H9 (cell line): ENCODE measurements at regions not wholly inside any gene's neighbourhood (a gene's known extent, or its start where the extent isn't known, plus 50 kb on each side); places are given as distances from the start of the nearest gene placed in this dataset.

Source experiments
- DNase-seq: peaks from one replicate; pipeline ENCODE4 v3.0.0-alpha.2; 2017
- H2AFZ ChIP-seq: one replicate; pipeline ENCODE4 v1.6.1; 2013; ENCODE audit warnings: mild to moderate bottlenecking, low read length, control low read depth, moderate library complexity
- H2AK5ac ChIP-seq: 2 replicates; pipeline ENCODE4 v1.6.1; 2013; ENCODE audit warnings: low read length, control low read depth, mixed read lengths; ENCODE audit not compliant: insufficient read length
- H2BK120ac ChIP-seq: one replicate; pipeline ENCODE4 v1.6.1; 2013; ENCODE audit warnings: low read depth, mild to moderate bottlenecking, low read length, control low read depth, inconsistent platforms; ENCODE audit not compliant: poor library complexity, severe bottlenecking
- H2BK12ac ChIP-seq: 2 replicates; pipeline ENCODE4 v1.6.1; 2013; ENCODE audit warnings: low read length, control low read depth, mixed read lengths, low read depth; ENCODE audit not compliant: insufficient read length
- H2BK15ac ChIP-seq: 2 replicates; pipeline ENCODE4 v1.6.1; 2013; ENCODE audit warnings: low read depth, low read length, control low read depth
- H2BK20ac ChIP-seq: one replicate; pipeline ENCODE4 v1.6.1; 2013; ENCODE audit warnings: low read depth, mild to moderate bottlenecking, low read length, control low read depth, inconsistent platforms; ENCODE audit not compliant: poor library complexity, severe bottlenecking
- H2BK5ac ChIP-seq: 2 replicates; pipeline ENCODE4 v1.6.1; 2013; ENCODE audit warnings: low read length, control low read depth, mixed read lengths; ENCODE audit not compliant: insufficient read length
- H3K14ac ChIP-seq: 2 replicates; pipeline ENCODE4 v1.6.1; 2013; ENCODE audit warnings: low read length, control low read depth; ENCODE audit not compliant: insufficient read depth
- H3K18ac ChIP-seq: 2 replicates; pipeline ENCODE4 v1.6.1; 2013; ENCODE audit warnings: low read depth, mild to moderate bottlenecking, mixed read lengths, low read length, control low read depth; ENCODE audit not compliant: insufficient read length
- H3K23ac ChIP-seq: 2 replicates; pipeline ENCODE4 v1.6.1; 2013; ENCODE audit warnings: low read length, control low read depth, mixed read lengths, low read depth; ENCODE audit not compliant: insufficient read length
- H3K23me2 ChIP-seq: 2 replicates; pipeline ENCODE4 v1.6.1; 2013; ENCODE audit warnings: low read depth, mild to moderate bottlenecking, mixed read lengths, low read length, control low read depth; ENCODE audit not compliant: insufficient read length, poor library complexity, severe bottlenecking
- H3K27ac ChIP-seq: 2 replicates; pipeline ENCODE4 v1.5.1; 2013; ENCODE audit warnings: low read length, control low read depth, mixed read lengths, low read depth; ENCODE audit not compliant: insufficient read length
- H3K27me3 ChIP-seq: 2 replicates; pipeline ENCODE4 v1.6.1; 2013; ENCODE audit warnings: low read length, control low read depth, inconsistent platforms; ENCODE audit not compliant: insufficient read depth
- H3K4ac ChIP-seq: 2 replicates; pipeline ENCODE4 v1.6.1; 2013; ENCODE audit warnings: low read depth, mild to moderate bottlenecking, control low read depth, inconsistent platforms, low read length, moderate library complexity
- H3K4me1 ChIP-seq: 2 replicates; pipeline ENCODE4 v1.6.1; 2013; ENCODE audit warnings: low read length, control low read depth, inconsistent platforms; ENCODE audit not compliant: insufficient read depth
- H3K4me2 ChIP-seq: 2 replicates; pipeline ENCODE4 v1.6.1; 2013; ENCODE audit warnings: low read length, control low read depth, mixed read lengths; ENCODE audit not compliant: insufficient read length, insufficient read depth
- H3K56ac ChIP-seq: 2 replicates; pipeline ENCODE4 v1.6.1; 2013; ENCODE audit warnings: low read depth, mild to moderate bottlenecking, mixed read lengths, low read length, control low read depth; ENCODE audit not compliant: insufficient read length
- H3K79me1 ChIP-seq: 2 replicates; pipeline ENCODE4 v1.6.1; 2013; ENCODE audit warnings: low read depth, mild to moderate bottlenecking, moderate library complexity, low read length, control low read depth, inconsistent platforms; ENCODE audit not compliant: insufficient read depth, poor library complexity, severe bottlenecking
- H3K79me2 ChIP-seq: 2 replicates; pipeline ENCODE4 v1.6.1; 2013; ENCODE audit warnings: low read length, control low read depth, inconsistent platforms; ENCODE audit not compliant: insufficient read depth
- H3K9ac ChIP-seq: 2 replicates; pipeline ENCODE4 v1.6.1; 2013; ENCODE audit warnings: low read length, control low read depth, mixed read lengths; ENCODE audit not compliant: insufficient read length; ENCODE audit errors: extremely low read depth
- H3K9me3 ChIP-seq: one replicate; pipeline ENCODE4 v1.6.1; 2013; ENCODE audit warnings: low read depth, low read length, inconsistent platforms; ENCODE audit not compliant: control insufficient read depth
- H3T11ph ChIP-seq: one replicate; pipeline ENCODE4 v1.6.1; 2013; ENCODE audit warnings: mild to moderate bottlenecking, low read length, control low read depth, inconsistent platforms
- H4K20me1 ChIP-seq: one replicate; pipeline ENCODE4 v1.6.1; 2013; ENCODE audit not compliant: control insufficient read depth, insufficient read length, insufficient read depth
- H4K5ac ChIP-seq: 2 replicates; pipeline ENCODE4 v1.6.1; 2013; ENCODE audit warnings: low read depth, mild to moderate bottlenecking, mixed read lengths, low read length, control low read depth; ENCODE audit not compliant: insufficient read length
- H4K8ac ChIP-seq: replicated peaks from 2 replicates; pipeline ENCODE4 v1.6.1; 2013; ENCODE audit warnings: low read length, control low read depth, mixed read lengths, low read depth; ENCODE audit not compliant: insufficient read length
- H4K91ac ChIP-seq: 2 replicates; pipeline ENCODE4 v1.6.1; 2013; ENCODE audit warnings: low read depth, mild to moderate bottlenecking, moderate library complexity, mixed read lengths, low read length, control low read depth; ENCODE audit not compliant: insufficient read length
- H3K27ac Mint-ChIP-seq, 3 experiments: 2 replicates in 2 of 3; 3 replicates in 1 of 3; pipeline ENCODE4 v1.8.0; 2020 to 2021; ENCODE audit warnings: mixed read lengths in 3 of 3, mild to moderate bottlenecking in 1 of 3, moderate library complexity in 1 of 3
- H3K27me3 Mint-ChIP-seq: 2 replicates; pipeline ENCODE4 v1.8.0; 2021; ENCODE audit warnings: low read depth, mild to moderate bottlenecking, moderate library complexity, mixed read lengths
- H3K36me3 Mint-ChIP-seq, 3 experiments: 2 replicates in 2 of 3; 3 replicates in 1 of 3; pipeline ENCODE4 v1.8.0; 2020 to 2021; ENCODE audit warnings: low read depth in 3 of 3, mixed read lengths in 3 of 3; ENCODE audit not compliant: insufficient read depth in 1 of 3
- H3K4me1 Mint-ChIP-seq, 2 experiments: 2 replicates each; pipeline ENCODE4 v1.8.0; 2020; ENCODE audit warnings: mixed read lengths in 2 of 2
- H3K4me3 Mint-ChIP-seq, 2 experiments: 2 replicates in 1 of 2; 3 replicates in 1 of 2; pipeline ENCODE4 v1.8.0; 2020 to 2021; ENCODE audit warnings: mild to moderate bottlenecking in 2 of 2, mixed read lengths in 2 of 2, moderate library complexity in 1 of 2
- H3K9me3 Mint-ChIP-seq, 2 experiments: 2 replicates in 1 of 2; 3 replicates in 1 of 2; pipeline ENCODE4 v1.8.0; 2020; ENCODE audit warnings: mild to moderate bottlenecking in 2 of 2, mixed read lengths in 2 of 2, moderate library complexity in 1 of 2
- CTCF ChIP-seq: fragments of 200-600 bp; sonication (generic); conservative IDR thresholded peaks from 3 replicates; pipeline ENCODE4 v1.8.0; 2021; ENCODE audit warnings: antibody characterized with exemption, mild to moderate bottlenecking
- WGBS: extraction: QIAGEN DNeasy Blood & Tissue Kit; methylation state at CpG from one replicate; pipeline ENCODE4 v1.1.7; 2013; ENCODE audit warnings: missing lambda C conversion rate, low lambda C conversion rate, mixed read lengths; ENCODE audit not compliant: insufficient read length; ENCODE audit errors: extremely low coverage; 5-methylcytosine and 5-hydroxymethylcytosine counted together

GRCh38 chr4:181592221-181592745, 650.9 kb upstream of the TENM3 start:
- Histone ChIP-seq H3K27me3 (no peaks in the 10 kb centered on the region), H3K9ac (no peak overlapping the region), H3K9me3 (no peaks in the 10 kb centered on the region), H2BK20ac (no peak overlapping the region), H3K79me2 (no peaks in the 10 kb centered on the region), H2AK5ac (no peak overlapping the region), H2BK15ac (no peak overlapping the region), H3K79me1 (no peaks in the 10 kb centered on the region), H3T11ph (no peak overlapping the region), H4K91ac (no peak overlapping the region), H3K23ac (no peak overlapping the region), H3K4ac (no peak overlapping the region), H3K4me1 (no peaks in the 10 kb centered on the region), H2BK5ac (no peak overlapping the region), H2BK120ac (no peak overlapping the region), H3K27ac (no peak overlapping the region), H3K14ac (no peak overlapping the region), H3K4me2 (no peak overlapping the region), H4K8ac (no peak overlapping the region), H3K56ac (no peak overlapping the region), H4K5ac (no peak overlapping the region), H4K20me1 (no peaks in the 10 kb centered on the region), H2BK12ac (no peak overlapping the region), H2AFZ (no peak overlapping the region), H3K18ac (no peak overlapping the region), H3K23me2 (no peaks in the 10 kb centered on the region)
- no peak for TF ChIP-seq CTCF
- no peak for DNase-seq
- peaks cover 1% of the 10 kb centered on the region; the same call in 1 of the 2 replicates for H3K27me3 Mint-ChIP-seq
- no peak overlapping the region for H3K27ac Mint-ChIP-seq
- H3K4me3 Mint-ChIP-seq = no peak overlapping the region
- WGBS = no CpG with 5 or more reads among the region's 5 CpGs
- no peaks in the 10 kb centered on the region for H3K9me3 Mint-ChIP-seq
- H3K4me1 Mint-ChIP-seq = peaks cover 0 to 4% of the 10 kb centered on the region in 2 experiments; a peak in 2 of 4 replicates
- no peaks in the 10 kb centered on the region for H3K36me3 Mint-ChIP-seq
